GM18519 (cell line): ENCODE measurements at regions not wholly inside any gene's neighbourhood (a gene's known extent, or its start where the extent isn't known, plus 50 kb on each side); places are given as distances from the start of the nearest gene placed in this dataset.

ENCODE experiments used
- ATAC-seq: cut with Tn5 transposase; IDR thresholded peaks from one replicate; pipeline ENCODE4 v1.9.1; 2021; ENCODE audit warnings: mild to moderate bottlenecking, moderate library complexity; ENCODE audit not compliant: unreplicated experiment, low FRiP score

DNA sequence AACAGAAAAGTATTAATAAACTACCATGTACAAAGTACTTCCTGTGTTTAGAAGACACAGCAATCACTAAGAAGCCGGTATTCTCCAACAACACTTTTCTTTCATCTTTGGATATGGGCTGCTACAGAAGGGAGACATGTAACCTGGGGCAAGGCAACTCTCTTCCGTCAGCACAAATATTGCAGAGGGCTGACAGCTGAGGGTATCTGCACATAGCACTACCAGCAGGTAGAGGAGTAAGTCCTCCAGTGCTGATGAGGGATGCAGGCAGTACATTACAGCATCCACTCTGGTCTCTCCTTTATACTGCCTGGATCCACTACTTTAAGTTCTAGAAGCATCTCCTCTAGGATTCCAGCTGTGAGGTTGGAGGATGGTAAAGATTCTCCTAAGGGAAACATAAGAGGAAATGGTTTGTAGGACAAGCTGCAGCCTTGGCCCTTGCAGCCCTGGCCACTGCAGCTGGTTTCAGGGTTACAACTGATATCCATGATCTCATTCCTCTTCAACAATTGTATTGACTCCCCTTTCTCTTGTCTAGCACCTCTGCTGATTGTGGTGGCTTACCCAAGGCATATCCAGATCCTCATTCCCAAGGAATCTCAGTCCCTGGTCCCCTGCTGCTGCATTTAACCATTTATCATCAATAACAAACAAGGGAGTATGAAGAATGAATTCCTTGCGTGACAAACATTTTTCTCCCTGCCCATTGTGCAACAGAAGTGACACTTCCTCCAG lies 110.7 kb upstream of the ADGRF1 start:
- no peak for ATAC-seq

DNA sequence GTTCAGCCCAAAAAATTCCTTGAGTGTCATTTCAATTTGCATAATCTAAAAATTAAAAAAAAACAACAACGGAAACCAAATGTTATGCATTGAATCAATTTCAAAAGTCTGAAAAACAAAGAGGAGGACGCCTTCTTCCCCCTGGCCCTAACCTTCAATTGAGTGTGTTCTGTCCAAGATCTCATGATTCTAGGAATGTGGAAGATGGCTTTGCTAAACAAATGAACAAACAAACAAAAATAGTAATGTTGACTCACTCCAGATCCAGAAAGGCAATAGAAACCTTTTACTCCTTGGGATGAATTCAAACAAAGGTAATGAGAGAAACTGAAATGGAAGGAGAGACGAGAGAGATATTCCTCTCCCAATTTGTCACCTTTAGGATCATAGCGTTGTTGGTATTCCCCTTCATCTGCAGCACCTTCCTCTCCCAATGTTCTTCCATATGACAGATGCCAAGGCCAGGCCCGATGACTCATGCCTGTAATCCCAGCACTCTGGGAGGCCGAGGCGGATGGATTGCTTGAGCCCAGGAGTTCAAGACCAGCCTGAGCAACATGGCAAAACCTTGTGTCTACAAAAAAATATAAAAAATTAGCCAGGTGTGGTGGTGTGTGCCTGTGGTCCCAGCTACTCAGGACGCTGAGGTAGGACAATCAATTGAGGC lies 109.2 kb upstream of the ADGRF1 start:
- no peak for ATAC-seq

DNA sequence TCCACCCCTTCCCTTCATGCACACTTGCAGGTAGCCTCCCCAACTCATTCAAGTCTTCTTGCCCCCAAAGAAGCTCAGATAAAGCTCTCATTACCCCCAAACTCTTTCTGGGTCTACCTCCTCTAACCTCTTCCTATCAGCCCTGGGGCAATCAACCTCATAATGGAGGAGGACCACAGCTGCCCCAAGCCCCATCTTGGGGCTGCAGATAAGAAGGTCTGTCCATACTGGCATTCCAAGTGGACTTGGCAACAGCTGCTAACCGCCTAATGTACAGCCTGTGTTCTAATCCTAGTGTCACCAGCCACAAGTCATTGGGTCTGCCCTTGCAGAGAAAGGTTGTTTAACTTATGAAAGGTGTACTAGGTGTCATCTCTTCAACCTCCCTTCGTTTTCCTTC lies 107.4 kb upstream of the ADGRF1 start:
- no peak for ATAC-seq

GRCh38 chr6:47149066-47149465 lies 106.9 kb upstream of the ADGRF1 start:
- ATAC-seq: no peak

- no peak for ATAC-seq
Observed at GRCh38 chr6:47147836-47148344, 105.8 kb upstream of the ADGRF1 start.

GRCh38 chr6:47147175-47147727 lies 105.1 kb upstream of the ADGRF1 start:
- ATAC-seq: no peak

DNA sequence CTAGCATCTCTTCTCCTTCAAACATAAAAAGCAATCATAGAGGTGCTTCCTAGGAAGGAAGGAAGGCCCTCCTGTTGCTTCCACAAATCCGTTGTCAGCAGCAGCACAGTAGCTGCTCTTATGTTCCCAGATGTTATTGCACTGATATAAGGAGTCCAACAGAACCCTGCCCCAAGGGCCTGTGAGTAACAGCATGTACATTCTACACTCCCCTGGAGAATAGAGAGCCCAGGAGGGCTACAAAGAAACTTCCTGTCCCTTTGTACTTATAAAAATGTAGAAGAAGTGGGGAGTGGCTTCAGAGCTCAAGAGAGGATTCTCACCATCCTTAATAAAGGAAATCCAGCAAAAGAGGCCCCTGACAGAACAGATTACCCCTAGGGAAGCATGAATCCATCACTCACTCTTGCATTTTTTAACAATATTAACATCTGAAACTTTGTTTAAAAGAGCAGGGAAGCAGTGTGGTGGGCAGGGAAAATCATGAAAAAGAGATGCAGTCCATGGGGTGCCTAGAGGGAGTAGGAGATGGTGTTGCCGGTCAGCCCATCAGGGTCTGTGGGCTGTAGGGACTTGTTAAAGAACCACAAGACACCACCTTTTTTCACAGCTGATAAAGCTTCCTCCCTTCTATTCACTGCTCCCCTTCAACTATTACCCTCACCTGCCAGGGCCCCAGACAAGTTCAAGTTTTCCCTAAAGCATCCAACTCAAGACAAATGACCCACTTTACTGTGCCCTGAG lies 104.5 kb upstream of the ADGRF1 start:
- ATAC-seq: no peak

- ATAC-seq: no peak
Observed at GRCh38 chr6:47145212-47145611, 103.1 kb upstream of the ADGRF1 start.

- no peak for ATAC-seq
Observed at GRCh38 chr6:47144306-47144705, 102.2 kb upstream of the ADGRF1 start.

DNA sequence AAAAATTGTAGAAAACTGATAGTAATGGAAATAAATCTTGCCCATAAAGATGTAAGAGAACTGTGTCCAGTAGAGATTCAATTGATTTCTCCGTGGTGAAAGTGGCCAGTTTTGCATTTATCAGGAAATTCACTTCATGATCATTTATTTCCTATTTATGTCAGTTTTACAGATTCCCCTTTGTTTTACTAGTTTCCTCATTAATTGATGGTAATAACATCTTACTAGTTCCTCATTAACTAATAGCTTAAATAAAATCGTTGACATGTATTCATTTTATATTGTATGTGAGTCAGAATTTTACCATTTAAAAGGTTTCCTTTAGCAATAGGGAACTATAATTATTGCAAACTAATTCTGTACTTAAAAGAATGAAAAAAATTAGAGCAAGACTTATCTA lies 99.8 kb upstream of the ADGRF1 start:
- ATAC-seq: no peak

GRCh38 chr6:47141171-47141570 lies 99.0 kb upstream of the ADGRF1 start:
- no peak for ATAC-seq

- no peak for ATAC-seq
Observed at GRCh38 chr6:47138046-47138445, 95.9 kb upstream of the ADGRF1 start.

DNA sequence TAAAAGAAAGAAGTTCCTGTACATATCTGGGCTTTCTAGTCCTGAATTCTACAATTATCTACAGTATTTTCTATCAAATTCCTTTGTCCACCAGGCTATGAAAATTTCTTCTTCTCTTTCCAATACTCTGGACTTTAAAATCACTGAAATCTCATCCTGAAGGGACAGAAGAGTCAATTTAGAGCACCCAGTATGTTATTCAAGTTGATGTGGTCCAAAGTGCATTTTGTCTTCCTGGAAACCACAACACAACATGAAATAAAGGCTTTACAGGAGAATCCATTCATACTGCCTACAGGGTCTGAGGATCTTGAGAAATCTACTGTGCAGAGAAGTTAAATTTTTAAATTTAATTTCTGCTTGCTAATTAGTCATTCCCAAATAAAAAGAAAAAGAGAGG lies 94.9 kb upstream of the ADGRF1 start:
- no peak for ATAC-seq

GRCh38 chr6:47135772-47136171 lies 93.6 kb upstream of the ADGRF1 start:
- ATAC-seq: no peak

DNA sequence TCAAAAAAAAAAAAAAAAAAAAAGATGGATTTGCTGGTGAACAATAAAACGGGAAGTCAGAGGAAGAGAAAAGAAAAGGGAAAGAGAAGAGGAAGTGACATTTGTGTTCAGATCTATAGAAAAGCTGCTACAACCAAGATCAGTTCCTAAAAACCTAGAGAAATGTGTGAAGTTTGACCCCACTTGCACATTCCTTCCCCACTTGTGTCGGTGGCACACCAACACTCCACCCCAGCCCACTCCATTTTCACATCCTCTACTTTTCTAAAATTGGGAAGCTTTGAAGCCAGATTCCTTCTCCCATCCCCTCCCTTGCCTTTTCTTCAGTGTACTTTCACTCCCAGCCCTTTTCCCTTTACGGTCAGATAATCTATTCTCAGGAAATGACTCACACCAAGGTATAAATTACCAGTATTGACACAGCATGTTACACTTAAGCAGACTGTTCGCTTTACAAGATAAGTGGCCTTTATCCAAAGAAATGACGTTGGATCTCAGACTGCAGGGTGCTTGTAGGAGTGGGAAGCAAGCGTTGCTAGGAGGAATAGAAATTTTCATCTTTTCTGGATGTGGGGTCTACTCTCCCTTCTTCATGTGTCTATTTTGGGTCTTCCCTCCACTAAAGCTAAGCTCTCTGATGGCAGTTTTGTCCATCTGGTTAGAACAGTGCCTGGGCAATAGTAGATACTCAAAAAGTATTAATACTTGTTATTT lies 92.5 kb upstream of the ADGRF1 start:
- no peak for ATAC-seq

GRCh38 chr6:47133230-47134000 lies 91.3 kb upstream of the ADGRF1 start:
- no peak for ATAC-seq

DNA sequence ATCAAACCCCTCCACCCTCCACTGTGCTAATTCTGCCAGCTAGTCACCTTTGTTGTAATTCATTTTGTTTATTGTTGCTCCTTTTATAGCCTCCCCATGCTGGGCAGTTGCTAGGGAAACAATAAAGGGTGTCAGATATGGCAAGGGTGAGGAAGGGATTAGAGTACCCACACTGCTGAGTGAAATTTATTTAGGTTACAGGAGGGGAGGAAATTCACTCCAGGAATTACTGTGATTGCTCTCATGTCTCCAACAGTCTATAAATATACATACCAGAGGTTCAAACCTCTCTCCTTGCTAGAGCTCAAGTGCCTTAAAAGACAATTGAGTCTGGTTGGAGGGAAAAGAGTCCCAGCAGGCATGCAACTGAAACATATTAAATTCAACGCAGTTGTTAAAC lies 90.6 kb upstream of the ADGRF1 start:
- no peak for ATAC-seq

DNA sequence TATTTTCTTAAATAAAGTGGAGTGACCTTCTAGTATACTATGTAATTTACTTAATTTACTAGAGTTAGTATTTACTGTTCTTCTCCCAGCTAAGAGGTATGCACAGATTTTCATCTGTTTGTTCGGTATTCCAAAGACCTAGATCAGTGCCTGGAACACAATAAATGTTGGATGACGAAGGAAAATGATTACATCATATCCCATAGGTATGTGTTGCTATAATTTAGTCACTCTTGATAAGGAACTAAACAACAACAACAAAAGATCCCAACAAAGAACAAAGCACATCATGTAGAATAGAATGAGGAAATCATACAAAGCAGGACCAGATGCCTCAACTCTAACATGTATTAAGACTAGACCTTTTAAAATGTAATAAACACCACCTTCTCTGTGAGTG lies 89.6 kb upstream of the ADGRF1 start:
- ATAC-seq: no peak

- no peak for ATAC-seq
Observed at GRCh38 chr6:47130086-47130485, 88.0 kb upstream of the ADGRF1 start.

GRCh38 chr6:47129129-47129528 lies 87.0 kb upstream of the ADGRF1 start:
- no peak for ATAC-seq
